AG09309 (cell line): ENCODE measurements at regions not wholly inside any gene's neighbourhood (a gene's known extent, or its start where the extent isn't known, plus 50 kb on each side); places are given as distances from the start of the nearest gene placed in this dataset.

Experiments used
- DNase-seq: peaks from one replicate; pipeline ENCODE4 v3.0.0-alpha.2; 2010; ENCODE audit warnings: low read depth
- H3K4me3 ChIP-seq: 2 replicates; pipeline ENCODE4 v1.5.1; 2011; ENCODE audit warnings: mild to moderate bottlenecking, low read depth, low read length, moderate library complexity; ENCODE audit not compliant: control insufficient read depth
- CTCF ChIP-seq: IDR thresholded peaks from 2 replicates; pipeline ENCODE4 v1.5.1; 2011; ENCODE audit warnings: mild to moderate bottlenecking, low read depth, low read length, inconsistent platforms; ENCODE audit not compliant: insufficient read depth, control insufficient read depth; ENCODE audit errors: missing control alignments

DNA sequence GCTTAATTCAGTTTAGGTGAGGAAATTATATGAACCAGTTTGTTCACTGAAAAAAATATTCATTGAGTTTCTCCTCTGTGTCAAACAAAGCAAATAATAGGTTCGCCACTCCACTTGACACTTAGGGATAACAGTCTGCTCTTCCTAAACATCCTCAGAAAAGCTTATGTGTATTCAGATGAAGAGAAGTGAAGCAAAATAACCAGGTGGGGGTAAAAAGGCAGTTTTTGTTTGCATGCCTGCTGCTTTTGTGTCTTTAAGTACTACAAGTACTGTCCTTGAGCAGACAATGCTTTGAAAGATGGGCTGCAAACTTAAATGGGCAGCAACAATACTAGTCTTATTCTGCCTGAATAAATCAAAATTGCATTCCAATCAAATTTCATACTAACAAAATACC, 910.7 kb upstream of the MDGA2 start:
- DNase-seq = no peak
- TF ChIP-seq CTCF = no peak
- H3K4me3 ChIP-seq = no peak overlapping the region

- DNase-seq = no peak
- TF ChIP-seq CTCF = no peak
- H3K4me3 ChIP-seq = no peak overlapping the region
Observed at GRCh38 chr14:48584031-48584430, 908.6 kb upstream of the MDGA2 start.

DNA sequence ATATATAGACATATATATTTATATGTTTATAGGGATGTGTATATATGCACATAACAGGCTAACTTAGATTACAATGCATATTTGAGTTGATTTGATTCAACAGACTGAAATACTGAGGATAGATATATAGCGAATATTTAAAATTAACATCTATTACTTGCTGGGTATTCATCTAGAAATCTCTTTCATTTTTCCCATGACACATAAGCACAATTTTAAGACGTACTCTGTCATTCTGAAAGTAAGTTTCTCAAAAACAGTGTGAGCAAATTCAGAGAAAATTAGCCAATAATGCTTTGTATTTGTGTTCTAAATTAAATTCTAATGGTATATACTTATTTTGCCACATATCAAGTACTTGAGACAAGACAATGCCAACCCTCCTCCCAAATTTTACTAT, 907.5 kb upstream of the MDGA2 start:
- DNase-seq = no peak
- no peak for TF ChIP-seq CTCF

DNA sequence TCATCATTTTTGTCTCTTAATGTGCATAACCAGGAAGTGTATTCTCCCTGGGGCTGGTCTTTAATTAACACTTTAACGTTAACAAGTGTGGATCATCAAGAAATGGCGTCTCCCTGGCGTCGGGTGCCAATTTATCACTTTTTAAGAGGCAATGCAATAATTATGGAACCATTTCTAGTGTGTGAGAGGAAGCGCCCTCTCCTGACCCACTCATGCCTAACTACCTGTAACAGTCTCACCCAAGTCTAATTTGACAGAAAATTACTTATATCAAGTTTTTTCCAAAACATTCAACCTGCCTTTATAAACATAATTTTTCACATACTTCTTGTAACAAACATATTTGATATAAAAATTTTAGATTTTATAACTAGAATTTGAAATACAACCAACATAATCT, 905.3 kb upstream of the MDGA2 start:
- no peak for DNase-seq
- TF ChIP-seq CTCF = no peak
- H3K4me3 ChIP-seq = no peak overlapping the region

More for the DNA sequence above, 907.5 kb upstream of the MDGA2 start:
- H3K4me3 ChIP-seq = no peak overlapping the region

DNA sequence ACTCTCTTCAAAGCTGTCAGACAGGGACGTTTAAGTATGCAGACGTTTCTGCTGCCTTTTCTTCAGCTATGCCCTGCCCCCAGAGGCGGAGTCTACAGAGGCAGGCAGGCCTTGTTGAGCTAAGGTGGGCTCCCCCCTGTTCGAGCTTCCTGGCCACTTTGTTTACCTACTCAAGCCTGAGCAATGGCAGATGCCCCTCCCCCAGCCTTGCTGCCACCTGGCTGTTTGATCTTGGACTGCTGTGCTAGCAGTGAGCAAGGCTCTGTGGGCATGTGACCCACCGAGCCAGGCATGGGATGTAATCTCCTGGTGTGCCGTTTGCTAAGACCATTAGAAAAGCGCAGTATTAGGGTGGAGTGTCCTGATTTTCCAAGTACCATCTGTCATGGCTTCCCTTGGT, 900.4 kb upstream of the MDGA2 start:
- no peak for TF ChIP-seq CTCF
- no peak overlapping the region for H3K4me3 ChIP-seq
- no peak for DNase-seq

GRCh38 chr14:48568688-48569087, 893.3 kb upstream of the MDGA2 start:
- H3K4me3 ChIP-seq = no peak overlapping the region
- no peak for DNase-seq

More at GRCh38 chr14:48568688-48569087, 893.3 kb upstream of the MDGA2 start:
- no peak for TF ChIP-seq CTCF
